Kasumi-1 (cell line): ENCODE measurements at regions not wholly inside any gene's neighbourhood (a gene's known extent, or its start where the extent isn't known, plus 50 kb on each side); places are given as distances from the start of the nearest gene placed in this dataset.
A peak's percentile ranks its signal among the peaks of the same experiment; 100 is the strongest.
"Not testable (repeated sequence)": the region's sequence is repeated elsewhere in the genome, so short reads cannot be mapped to it uniquely, and the experiment has no call there.

ENCODE experiments used
- DNase-seq, 2 experiments: peaks; one replicate each; lab custom pipeline; 2025; lab: John Stamatoyannopoulos, UW

DNA sequence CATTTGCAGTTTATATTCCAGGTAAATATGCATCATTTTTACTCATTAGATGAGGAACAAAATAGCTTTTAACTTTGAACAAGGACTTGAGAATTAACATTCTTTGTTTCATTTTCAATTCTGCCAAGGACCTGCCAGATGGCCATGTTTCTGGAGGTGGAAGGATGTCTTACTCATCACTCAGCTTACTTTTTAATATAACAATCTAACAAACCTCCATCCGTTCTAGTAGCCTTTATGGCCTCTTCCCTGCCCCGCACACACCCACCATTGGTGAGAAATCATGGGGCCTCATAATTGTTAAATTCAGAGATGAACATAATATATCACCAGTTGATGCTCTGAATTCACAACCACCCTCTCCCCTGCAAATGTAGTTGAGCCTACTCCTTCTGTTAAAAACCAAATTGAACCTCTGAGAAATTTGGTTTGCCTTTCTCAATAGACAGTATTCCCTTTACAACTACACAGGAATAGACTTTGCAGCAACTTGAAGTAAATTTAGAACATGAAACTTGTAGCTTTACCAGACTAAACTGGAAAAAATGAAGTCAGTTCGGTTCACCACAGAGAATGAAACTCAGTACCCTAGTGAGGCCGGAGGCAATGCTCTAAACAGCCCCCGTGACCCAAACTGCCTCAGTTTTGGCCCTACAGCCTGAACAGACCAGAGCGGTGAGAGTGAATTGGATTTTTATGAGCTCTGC is 50.1 kb upstream of the ACSL4 start:
- no peak for DNase-seq

DNA sequence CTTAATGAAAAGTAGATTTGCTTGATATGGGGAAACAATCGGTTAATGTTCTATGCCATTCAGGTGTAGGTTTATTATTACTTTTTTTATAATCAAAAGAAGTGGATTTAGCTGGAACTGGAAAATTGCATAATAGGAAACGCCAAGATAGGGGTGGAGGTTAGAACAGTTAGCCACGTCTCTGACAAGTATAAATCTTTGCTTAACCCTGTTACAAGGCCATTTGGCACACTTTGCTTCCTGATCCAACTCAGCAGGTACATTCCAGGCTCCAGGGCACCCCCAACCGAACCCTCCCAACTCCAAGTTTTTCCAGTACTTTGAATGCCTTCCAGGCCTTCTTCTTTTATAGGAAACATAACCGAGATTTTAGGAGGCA is 50.6 kb upstream of the ACSL4 start:
- no peak for DNase-seq

DNA sequence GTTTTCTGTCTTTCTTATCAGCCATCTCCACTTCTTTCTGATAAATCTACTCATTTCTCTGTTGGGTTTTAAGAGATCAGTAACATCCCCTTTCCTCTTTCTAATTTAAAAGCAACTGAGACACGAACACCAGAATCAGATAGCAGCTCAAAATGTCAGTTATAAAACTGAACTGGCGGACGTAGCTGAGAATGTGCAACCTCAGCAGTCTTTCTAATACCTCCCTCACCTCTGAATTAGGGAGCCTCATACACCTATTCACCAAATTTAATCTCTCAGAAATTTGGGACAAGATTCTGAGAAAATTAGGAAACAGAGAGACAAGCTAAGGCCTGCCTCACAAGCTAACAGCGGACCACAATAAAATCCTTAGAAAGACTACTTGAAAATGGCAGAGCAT is 52.0 kb upstream of the ACSL4 start:
- no peak for DNase-seq

DNA sequence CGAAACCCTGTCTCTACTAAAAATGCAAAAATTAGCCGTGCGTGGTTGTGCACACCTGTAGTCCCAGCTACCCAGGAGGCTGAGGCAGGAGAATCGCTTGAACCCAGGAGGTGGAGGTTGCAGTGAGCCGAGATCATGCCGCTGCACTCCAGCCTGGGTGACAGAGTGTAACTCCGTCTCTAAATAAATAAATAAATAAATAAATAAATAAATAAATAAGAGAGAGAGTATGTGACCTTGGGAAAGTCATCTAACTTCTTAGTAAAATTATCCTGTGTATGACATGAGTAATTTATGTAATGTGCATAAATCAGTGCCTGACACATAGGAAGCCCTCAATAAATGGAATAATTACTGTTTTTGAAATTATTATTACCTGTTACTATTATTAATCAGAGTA is 57.5 kb upstream of the ACSL4 start:
- DNase-seq, result not testable (repeated sequence)

DNA sequence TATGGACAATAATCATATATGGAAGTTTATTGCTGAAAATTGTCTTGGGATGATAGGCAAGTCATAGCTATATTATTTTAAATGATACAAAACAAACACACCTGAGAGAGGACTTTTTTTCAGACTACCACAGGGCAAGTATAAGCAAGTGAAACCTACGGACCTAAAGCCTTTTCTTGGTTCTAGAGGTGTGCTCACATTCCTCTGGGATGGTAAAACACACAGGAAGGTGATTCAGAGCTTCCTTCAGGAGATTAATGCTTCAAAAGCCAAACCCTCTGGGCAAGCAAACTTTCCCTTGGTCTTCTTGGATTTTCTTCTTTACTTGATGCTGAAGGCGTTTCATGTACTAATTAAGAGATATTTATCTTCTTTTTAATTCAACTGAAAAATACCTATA is 60.1 kb upstream of the ACSL4 start:
- DNase-seq, result no peak

DNA sequence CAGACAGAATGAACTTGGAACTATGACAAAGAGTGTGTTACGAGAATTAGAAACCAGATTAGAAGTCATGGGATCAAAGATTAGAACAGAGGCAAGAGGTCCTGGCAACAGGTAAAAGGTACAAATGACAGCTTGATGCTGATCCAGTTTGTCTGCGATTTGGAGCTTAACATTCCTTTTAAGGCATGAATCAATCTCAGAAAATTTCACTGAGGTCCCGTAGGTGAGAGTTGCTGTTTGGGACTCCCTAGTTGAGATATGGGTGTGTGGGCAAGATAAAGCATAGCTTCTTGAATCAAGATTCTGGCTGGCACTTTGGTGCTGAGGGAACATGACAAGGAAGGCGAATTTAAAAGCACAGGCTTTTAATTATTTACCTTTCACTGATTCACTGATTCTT is 62.6 kb upstream of the ACSL4 start:
- no peak for DNase-seq

DNA sequence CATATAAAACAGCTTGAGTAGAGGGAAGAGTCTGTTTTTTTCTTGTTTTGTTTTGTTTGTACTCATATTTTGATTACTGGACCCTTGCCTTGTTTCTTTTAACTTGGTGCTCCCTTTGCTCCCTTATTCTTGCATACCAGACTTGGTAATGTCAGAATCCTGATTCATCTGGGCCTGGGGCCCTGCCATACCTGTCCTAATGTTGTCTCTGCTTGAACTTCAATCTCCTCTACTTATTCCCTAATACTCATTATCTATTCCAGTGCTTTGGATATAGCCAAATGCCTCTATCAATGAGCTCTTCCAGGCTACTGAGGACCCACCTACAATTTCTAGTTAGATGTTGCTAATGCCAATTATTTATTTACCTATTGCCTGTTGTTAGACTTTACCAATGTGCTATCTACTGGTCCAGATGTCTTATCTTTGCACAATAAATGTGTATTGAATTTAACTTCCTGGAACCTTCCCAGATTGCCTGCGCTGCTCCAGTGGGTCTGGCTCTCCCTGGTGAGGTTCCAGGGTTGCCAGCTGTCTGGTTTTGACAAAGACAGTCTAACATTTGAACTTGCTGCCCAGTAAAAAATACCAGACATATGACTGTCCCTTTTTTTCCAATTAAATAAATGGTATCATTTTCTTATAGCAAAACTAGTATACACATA is 64.4 kb upstream of the ACSL4 start:
- no peak for DNase-seq

DNA sequence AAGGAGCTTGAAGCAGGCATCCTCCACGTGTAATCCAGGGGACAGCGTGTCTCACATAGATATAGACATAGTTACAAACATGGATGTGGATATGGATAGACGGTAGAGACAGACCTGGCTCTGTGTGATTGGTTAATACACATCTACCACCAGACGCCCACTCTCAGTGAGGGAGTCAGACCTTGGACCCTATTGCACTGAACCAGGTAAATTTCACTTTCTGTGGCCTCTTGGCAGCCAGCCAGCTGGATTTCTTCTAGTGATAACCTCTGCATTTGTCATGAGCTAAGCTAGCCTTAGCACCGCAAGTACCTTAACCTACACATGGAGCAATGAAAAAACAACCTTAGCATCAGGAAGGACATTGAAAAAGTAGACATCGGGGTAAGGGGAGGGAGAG is 79.2 kb upstream of the ACSL4 start:
- no peak for DNase-seq

DNA sequence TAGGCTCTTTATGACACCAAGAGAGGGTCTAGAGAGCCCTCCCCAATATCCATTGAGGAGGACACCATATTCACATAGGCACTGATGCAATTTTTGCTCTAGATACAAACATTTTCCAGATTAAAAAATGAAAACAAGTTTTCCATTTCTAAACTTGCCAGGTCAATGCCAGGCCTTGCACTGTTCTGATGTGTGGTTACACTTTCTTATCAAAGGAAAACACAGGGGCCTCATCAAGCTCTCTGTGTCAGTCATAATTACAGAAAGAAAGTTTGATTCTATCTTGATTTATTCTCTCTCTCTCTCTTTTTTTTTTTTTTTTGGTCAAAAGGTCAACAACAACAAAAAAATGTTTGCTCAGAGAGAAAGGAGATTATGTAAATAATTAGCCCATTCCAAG is 80.2 kb upstream of the ACSL4 start:
- DNase-seq, result no peak

DNA sequence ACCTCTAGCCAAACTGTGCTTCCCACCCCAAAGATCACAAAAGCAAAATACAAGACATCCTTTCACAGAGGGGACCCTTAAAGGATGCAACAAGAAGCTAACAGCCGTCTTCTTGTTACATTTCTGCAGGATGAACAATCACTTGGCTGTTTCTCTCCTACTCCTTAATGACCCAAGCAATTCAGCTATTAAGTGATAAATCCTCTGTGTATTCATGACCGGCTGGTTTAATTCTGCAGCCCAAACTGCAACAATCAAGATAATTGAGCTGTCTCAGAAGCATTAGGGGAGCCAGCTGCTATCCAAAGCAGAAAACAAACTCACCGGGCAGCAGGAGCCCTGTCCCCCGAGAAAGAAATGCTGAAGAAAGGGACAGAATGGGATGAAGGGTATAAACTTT is 85.9 kb upstream of the ACSL4 start:
- no peak for DNase-seq

DNA sequence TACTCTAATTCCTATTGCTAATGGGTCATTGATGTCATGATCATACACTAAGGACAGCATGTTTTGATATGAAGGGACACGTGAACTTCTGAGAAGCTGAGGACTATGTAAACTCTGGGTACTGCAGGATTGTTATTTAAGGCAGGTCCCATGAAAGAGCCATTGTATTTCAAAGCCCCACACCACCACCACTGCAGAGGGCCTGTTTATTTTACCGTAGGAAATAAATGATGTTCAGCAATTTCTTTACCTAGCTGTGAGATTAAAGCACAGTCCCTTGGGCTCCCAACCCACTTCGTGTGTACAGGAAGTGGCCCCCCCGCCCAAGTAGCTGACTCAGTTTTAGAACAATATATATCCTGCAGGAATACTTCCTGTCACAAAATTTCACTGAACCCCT is 89.8 kb upstream of the ACSL4 start:
- DNase-seq, result no peak

DNA sequence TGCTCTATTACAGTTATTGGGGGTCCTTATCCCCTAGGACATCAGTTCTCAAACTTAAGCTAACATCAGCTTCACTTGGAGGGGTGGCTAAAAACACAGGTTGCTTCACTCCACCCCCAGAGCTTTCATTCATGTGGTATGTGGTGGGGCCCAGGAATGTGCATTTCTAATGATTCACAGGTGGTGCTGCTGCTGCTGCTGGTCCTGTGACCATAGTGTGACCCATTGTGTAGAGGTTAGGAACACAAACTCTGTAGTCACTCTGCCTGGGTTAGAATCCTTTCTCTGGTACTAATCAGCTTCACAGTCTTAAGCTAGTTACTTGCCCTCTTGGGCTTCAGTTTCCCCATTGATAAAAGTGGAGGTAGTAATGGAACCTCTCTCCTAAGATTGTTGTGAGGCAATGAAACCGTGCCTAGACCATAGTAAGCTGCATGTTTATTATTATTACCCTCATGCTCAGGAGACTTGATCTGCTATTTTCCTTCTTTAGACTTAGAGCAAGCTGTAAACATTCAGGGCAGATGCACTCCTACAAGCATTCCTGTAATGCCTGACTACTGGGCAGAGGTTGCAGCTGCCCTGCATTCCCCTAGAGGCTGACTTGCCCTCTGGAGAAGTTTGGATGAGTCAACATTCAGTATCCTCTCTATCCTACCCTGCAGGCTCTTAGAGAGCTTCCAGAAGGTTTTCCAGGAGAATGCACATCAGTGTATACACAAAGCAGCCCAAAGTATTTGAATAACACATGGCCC is 94.1 kb upstream of the ACSL4 start:
- DNase-seq, result no peak

DNA sequence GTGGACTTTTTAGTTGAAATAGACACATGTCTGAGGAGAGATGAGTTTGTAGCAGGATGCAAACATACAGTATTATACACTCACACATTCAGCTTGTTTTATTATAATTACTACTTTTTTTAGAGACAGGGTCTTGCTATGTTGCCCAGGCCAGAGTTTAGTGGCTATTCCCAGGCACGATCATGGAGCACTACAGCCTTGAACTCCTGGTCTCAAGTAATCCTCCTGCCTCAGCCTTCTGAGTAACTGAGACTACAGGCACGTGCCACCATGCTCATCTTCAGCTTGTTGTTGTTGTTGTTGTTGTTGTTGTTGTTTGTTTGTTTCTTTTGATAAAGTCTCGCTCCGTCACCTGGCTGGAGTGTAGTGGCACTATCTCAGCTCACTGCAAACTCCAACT is 94.7 kb upstream of the ACSL4 start:
- no peak for DNase-seq

DNA sequence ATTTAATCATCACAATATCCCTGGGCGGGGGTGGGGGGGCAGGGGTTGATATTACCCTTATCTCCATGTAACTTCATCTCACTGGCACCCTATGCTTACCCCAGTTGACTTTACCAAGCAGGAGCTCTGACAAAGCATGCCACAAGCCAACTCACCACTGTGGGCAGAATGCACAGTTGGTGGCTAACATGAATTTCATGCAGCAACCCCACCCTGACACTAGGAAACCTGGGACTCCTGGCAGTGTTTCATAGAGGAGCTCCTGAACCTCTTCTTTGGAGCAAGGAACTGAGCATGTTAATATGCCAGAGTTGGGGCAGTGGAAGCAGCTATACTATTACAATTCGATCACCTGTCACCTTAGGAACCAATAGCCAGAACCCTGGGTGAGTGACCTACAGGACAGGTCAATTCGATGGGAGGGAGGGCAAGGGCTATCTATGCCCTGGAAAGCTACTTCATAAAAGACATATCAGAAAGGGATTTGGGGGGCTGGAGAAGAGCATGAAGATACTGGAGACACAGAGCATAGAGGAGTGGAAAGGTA is 97.2 kb upstream of the ACSL4 start:
- no peak for DNase-seq

DNA sequence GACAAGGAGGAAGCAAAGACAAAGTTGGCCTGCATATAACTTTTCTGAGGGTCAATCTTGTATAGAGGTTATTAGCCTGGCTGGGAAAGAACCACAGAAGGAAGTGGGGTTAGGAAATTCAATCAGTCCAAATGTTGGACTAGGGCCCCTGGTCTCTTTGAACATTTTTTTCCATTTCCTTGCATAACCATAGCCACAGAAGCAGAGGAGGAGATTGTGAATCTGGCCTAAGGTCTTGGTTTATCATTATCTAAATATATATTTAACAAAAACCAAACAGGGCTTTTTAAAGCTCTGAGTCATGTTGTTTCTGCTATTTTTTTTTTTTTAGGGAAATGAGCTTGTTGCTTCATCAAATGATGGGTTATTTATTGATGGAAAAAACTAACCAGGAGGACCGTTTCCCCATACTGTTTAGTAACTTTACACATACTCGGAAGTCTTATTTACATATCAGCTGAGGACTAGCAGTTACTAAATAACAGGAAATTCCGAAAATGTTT is 97.7 kb upstream of the ACSL4 start:
- DNase-seq, result no peak

DNA sequence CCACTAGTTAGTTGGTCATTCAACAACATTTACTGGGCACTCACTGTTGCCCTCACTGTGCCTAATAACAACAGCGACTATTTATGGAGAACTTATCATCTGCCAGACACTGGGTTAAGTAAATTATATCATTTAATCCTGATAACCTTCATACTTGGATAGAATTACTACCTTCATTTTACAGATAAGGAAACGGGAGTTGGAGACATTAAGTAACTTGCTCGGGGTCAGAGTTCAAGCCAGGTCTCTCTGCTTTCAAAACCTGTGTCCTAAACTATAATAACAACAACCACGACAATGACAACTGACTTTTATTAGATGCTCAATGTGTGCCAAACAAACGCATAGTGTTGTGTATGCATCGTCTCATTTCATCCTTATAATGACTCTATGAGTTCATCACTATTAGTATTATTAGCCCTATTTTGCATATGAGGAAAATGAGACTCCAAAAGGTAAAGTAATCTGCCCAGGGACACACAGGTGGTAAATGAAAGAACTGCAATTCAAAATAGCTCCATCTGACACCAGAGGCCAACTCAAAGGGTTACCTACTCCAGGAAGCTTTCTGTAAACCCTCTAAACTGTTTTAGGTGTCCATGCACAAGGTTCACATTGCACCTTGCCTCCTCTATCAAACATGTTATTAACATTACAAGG is 98.4 kb upstream of the ACSL4 start:
- DNase-seq, result no peak

DNA sequence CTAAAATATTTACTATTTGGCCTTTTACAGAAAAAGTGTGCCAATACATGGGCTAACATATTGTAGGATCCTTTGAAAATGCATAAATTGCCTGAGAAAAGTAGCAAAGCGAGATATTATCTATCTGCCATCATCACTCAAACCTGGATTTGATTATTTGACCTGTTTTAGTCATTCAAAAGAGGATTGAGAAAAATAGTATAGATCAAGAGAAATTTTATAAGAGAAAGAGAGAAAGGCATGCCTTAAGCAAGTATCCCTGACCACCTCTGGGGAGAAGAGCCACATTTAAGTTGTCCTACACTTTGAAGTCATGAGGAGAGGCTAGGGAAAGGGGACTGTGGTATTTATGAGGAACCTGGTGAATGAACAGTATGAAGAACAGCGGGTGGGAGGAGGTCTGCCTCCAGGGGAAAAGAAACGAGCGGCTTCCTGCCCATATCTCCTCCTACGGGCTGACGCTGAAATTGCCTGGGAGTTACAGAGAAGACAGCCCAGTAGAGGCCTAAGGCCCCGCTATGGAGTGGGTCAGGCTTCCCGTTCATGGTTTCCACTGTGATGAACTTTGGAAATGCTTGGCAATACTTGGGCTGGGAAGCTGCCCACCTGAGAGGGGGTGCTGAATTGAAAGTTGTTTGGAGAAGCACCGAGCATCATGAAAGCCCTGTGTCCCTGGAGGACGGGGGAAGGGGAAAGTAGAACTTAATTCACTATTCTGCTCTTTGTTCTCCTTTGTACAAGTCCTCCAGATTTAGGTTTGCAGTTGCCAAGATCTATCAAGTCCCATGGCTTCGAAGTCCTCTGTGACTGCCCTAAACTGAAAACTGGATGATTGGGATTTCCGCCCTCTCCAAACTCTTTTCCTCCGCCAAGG is 106.9 kb upstream of the ACSL4 start:
- peak; percentile 65 to 73 for DNase-seq

DNA sequence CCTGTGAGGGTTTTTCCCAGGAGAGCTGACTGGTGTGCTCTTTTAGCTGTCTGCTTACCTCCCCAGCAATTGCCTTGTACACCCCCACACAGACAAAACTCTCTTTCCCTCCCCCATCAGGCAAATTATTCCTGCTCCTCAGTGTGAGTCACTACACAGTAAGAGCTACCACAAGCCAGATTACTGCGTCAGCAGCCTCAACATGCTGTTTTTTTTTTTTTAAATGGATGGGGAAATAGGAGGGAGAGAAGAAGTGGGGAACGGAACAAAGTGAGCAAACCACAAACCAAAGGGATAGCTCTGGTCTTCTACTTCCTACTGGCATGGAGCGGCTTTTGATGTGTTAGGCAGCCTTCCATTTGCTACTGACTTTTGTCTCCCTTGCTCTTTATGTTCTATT is 107.5 kb upstream of the ACSL4 start:
- peak; percentile 69 to 77 for DNase-seq

DNA sequence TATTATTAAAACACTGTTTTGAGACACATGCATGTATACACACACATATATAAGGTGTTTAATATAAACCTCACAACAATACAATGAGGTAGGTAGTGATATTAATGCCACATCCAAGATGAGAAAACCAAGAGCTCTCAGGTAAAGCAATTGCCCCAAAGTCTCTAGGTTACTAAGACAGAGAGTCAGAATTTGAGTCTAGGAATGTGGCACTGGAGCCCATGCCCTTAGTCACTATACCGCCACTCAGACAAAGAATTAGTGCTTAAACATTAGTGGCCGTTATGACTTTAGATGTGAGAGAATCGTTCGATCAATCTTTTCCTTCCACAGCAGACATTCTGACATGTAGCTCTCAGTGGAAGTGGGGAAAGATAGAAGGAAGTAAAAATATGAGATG is 108.2 kb upstream of the ACSL4 start:
- DNase-seq, result no peak

DNA sequence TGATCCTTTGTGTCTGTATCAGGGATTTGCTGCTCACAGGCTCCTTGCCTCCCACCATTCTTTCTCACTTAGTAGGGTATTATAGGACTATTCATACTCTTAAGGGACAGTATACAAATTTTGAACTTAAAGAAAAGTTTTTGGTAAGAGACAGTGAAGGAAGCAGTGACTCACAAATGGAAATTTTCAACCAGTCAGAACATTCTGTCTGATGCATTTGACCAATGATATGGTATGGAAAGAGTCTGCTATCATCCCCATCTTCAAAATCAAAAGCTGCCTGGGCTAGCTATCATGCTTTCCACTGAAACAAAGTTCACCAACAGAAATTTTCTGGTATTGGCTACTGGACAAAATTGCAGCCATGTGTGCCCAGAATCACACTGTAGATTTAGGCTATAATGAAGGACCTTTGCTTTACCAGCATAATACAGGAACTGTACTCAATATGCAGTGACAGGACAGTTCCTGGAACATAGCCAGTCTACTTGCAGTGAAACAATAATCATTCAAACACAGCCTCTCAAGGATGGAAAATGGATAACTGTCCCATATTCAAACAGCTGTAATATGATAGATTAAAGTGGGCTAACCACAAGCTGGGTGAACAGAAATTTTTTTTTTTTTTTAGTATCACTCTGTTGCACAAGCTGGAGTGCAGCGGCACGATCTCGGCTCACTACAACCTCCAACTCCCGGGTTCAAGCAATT is 109.0 kb upstream of the ACSL4 start:
- DNase-seq, result no peak

DNA sequence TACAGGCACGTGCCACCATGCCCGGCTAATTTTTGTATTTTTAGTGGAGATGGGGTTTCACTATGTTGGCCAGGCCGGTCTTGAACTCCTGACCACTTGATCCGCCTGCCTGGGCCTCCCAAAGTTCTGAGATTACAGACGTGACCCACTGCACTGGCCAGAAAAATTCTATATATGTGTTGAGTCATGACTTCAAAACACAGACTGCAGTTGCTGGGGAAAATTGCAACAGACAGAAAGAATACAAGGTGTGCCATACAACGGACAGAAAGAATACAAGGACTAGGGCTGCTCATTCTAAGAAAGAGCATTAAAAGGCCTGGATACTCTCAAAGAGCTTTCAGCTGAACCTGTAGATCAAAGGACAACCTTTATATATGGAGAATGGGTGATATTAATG is 109.6 kb upstream of the ACSL4 start:
- no peak for DNase-seq
